Stimulated activated effector memory CD8-positive, alpha-beta T cell treated with anti-CD3 and anti-CD28 coated beads, Interleukin-12 subunit alpha, Interleukin-12 subunit beta, amount 100 ng/mL, for 72 hours (primary cell): ENCODE measurements at regions not wholly inside any gene's neighbourhood (a gene's known extent, or its start where the extent isn't known, plus 50 kb on each side); places are given as distances from the start of the nearest gene placed in this dataset.

Experiments
- ATAC-seq: fragments of 150-1000 bp; cut with Tn5 transposase; 2 replicates; pipeline ENCODE4 v1.10.0; 2021
- DNase-seq, 2 donors: peaks; one replicate each; pipeline ENCODE4 v3.0.0; 2021 to 2022; ENCODE audit warnings: low spot score in 2 of 2
- H3K27ac Mint-ChIP-seq: one replicate; pipeline ENCODE4 v1.8.0; 2022; ENCODE audit warnings: mild to moderate bottlenecking, mixed read lengths
- H3K36me3 Mint-ChIP-seq: one replicate; pipeline ENCODE4 v1.8.0; 2022; ENCODE audit warnings: mild to moderate bottlenecking, mixed read lengths
- H3K4me1 Mint-ChIP-seq: one replicate; pipeline ENCODE4 v1.8.0; 2022; ENCODE audit warnings: mixed read lengths
- H3K4me3 Mint-ChIP-seq: one replicate; pipeline ENCODE4 v1.8.0; 2022; ENCODE audit warnings: mild to moderate bottlenecking, mixed read lengths
- H3K9me3 Mint-ChIP-seq: one replicate; pipeline ENCODE4 v1.8.0; 2022; ENCODE audit warnings: mixed read lengths

DNA sequence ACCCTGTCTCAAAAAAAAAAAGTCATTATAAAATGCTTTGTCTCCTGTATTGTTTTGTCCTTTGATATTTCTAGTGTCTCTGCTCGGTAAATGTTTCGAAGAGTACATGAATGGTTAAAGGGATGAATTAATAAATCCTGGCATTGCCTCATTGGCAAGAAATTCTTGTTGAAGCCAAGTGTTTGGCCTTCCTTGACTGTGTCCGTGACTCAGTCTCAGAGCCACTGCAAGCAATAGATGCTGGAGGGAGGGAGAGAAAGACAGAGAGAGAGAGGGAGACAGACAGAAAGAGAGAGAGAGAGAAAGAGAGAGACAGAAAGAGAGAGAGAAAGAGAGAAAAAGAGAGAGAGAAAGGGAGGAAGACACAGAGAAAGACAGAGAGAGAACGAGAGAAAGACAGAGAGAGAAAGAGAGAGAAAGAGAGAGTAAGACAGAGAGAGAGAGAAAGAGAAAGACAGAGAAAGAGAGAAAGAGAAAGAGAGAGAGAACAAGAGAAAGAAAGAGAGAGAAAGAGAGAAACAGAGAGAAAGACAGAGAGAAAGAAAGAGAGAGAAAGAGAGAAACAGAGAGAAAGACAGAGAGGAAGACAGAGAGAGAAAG lies 72.5 kb upstream of the RXRA start:
- DNase-seq: no peak
- Mint-ChIP-seq H3K36me3 (no peaks in the 10 kb centered on the region), H3K4me1 (peaks cover 9% of the 10 kb centered on the region), H3K27ac (peak overlapping the region; percentile 78), H3K4me3 (no peak overlapping the region), H3K9me3 (no peaks in the 10 kb centered on the region)
- no peak for ATAC-seq

- H3K4me3 Mint-ChIP-seq: no peak overlapping the region
- no peaks in the 10 kb centered on the region for H3K9me3 Mint-ChIP-seq
- H3K4me1 Mint-ChIP-seq: peaks cover 9% of the 10 kb centered on the region
- H3K27ac Mint-ChIP-seq: no peak overlapping the region
- no peaks in the 10 kb centered on the region for H3K36me3 Mint-ChIP-seq
- ATAC-seq (no peak), DNase-seq (no peak)
Observed at GRCh38 chr9:134258332-134258731, 67.9 kb upstream of the RXRA start.

DNA sequence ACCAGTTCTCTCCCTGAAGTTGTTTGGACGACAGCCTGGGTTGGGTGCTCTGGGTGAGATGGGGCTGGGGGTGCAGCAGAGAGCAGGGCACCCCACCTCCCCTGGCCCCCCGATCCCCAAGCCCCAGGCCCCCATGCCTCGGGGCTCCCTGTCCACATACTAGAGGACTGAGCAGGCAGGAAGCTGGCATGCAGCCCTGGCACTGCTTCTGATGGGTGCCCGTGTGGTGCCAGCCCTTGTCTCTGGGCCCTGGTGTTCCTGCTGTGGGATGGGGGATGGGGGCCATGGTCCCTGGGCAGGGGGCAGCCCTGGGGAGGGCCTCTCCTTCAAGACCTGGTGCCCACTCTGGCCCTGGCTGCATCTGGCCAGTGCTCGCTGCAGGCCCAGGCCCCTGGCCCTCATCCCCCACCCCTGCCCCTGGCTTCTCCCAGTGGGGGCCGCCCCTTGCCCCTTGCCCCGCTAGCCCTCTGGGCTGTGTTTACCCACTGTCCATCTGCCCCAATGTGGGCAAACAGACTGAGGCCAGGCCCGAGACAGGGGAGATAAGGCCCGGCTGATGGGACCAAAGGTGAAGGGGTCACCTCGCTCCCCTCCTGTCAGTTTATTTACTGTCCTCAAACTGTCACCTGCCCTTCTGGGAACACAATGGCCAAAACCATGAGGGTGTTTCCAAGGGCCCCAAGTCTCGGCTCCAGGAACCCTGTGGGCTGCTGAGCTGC lies 67.3 kb upstream of the RXRA start:
- no peaks in the 10 kb centered on the region for H3K9me3 Mint-ChIP-seq
- H3K4me3 Mint-ChIP-seq: no peak overlapping the region
- peaks cover 3% of the 10 kb centered on the region for H3K4me1 Mint-ChIP-seq
- H3K27ac Mint-ChIP-seq: no peak overlapping the region
- H3K36me3 Mint-ChIP-seq: no peaks in the 10 kb centered on the region
- ATAC-seq: no peak
- DNase-seq: no peak

DNA sequence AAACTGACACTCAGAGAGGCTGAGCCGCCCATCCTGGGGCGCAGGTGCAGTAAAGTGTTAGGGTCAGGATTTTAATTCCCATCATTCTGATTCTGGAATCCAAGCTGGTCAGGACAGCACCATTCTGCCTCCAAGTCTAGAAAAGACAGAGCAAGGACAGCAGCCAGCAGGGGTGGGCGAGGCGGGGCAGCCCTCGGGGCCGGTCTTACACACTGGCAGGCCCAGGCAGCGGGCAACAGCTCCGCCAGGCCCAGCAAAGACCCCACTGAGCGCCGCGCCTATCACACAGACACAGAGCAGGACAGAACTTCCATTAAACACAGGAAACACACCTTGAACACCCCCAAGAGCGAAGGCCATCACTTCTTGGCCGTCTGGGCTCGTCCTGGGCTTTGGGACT lies 66.5 kb upstream of the RXRA start:
- H3K36me3 Mint-ChIP-seq: no peaks in the 10 kb centered on the region
- H3K4me1 Mint-ChIP-seq: no peaks in the 10 kb centered on the region
- DNase-seq (no peak), ATAC-seq (no peak)
- no peaks in the 10 kb centered on the region for H3K9me3 Mint-ChIP-seq
- H3K27ac Mint-ChIP-seq: no peak overlapping the region
- H3K4me3 Mint-ChIP-seq: no peak overlapping the region

- Mint-ChIP-seq H3K4me1 (no peaks in the 10 kb centered on the region), H3K9me3 (no peaks in the 10 kb centered on the region), H3K36me3 (no peaks in the 10 kb centered on the region), H3K4me3 (no peak overlapping the region), H3K27ac (no peak overlapping the region)
- no peak for DNase-seq
- ATAC-seq: no peak
Observed at GRCh38 chr9:134260801-134261200, 65.5 kb upstream of the RXRA start.

- Mint-ChIP-seq H3K27ac (no peak overlapping the region), H3K4me3 (no peak overlapping the region), H3K36me3 (no peaks in the 10 kb centered on the region), H3K4me1 (no peaks in the 10 kb centered on the region), H3K9me3 (no peaks in the 10 kb centered on the region)
- DNase-seq (no peak), ATAC-seq (no peak)
Observed at GRCh38 chr9:134262035-134262434, 64.2 kb upstream of the RXRA start.

DNA sequence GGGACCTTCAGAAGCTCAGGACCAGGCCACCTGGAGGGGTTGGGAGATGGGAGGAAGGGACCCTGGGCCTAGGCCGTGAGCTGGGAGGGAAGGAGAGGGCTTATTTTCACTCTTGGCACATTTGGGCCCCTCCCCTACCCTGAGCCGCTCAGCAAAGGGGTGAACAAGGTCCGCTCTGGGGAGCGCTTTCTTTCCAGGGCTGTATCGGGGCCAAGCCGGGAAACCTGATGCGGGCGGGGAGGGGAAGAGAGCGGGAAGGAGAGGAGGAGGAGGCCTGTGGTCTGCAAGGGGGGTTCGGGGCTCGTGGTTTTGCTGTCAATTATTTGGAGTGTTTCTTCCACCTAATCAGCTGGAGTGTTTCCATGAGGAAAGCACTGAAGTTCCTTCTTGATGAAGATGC lies 62.7 kb upstream of the RXRA start:
- Mint-ChIP-seq H3K4me1 (peaks cover 7% of the 10 kb centered on the region), H3K36me3 (no peaks in the 10 kb centered on the region), H3K27ac (no peak overlapping the region), H3K4me3 (no peak overlapping the region), H3K9me3 (no peaks in the 10 kb centered on the region)
- DNase-seq (no peak), ATAC-seq (no peak)

- peaks cover 7% of the 10 kb centered on the region for H3K4me1 Mint-ChIP-seq
- no peak overlapping the region for H3K27ac Mint-ChIP-seq
- no peaks in the 10 kb centered on the region for H3K9me3 Mint-ChIP-seq
- no peak for DNase-seq
- ATAC-seq: no peak
- H3K36me3 Mint-ChIP-seq: no peaks in the 10 kb centered on the region
- H3K4me3 Mint-ChIP-seq: no peak overlapping the region
Observed at GRCh38 chr9:134264169-134264568, 62.1 kb upstream of the RXRA start.

DNA sequence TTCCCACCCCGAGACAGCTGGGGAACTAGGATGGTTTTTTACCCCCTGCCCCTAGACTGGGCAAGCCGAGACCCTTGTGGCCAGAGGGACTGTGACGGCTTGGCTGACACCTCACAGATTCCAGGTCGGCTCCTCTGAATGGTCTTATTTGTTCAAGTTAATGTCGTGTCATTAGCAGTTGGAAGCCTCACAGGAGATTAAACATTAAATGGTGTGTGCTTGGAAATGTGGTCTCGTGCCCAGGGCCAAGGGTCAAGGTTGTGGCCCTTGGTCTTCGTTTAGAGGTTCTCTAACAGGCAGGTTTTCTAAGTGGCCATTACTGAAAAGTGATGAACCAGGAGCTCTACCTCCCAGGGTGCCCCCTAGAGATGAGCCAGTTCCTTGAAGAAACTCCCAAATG lies 61.2 kb upstream of the RXRA start:
- H3K36me3 Mint-ChIP-seq: no peaks in the 10 kb centered on the region
- no peak overlapping the region for H3K4me3 Mint-ChIP-seq
- H3K4me1 Mint-ChIP-seq: peaks cover 7% of the 10 kb centered on the region
- no peaks in the 10 kb centered on the region for H3K9me3 Mint-ChIP-seq
- ATAC-seq (no peak), DNase-seq (no peak)
- no peak overlapping the region for H3K27ac Mint-ChIP-seq

- Mint-ChIP-seq H3K27ac (no peak overlapping the region), H3K4me3 (no peak overlapping the region), H3K9me3 (no peaks in the 10 kb centered on the region), H3K4me1 (peaks cover 7% of the 10 kb centered on the region), H3K36me3 (no peaks in the 10 kb centered on the region)
- ATAC-seq (no peak), DNase-seq (no peak)
Observed at GRCh38 chr9:134266418-134266817, 59.8 kb upstream of the RXRA start.

- H3K27ac Mint-ChIP-seq: no peak overlapping the region
- no peaks in the 10 kb centered on the region for H3K9me3 Mint-ChIP-seq
- ATAC-seq: no peak
- no peaks in the 10 kb centered on the region for H3K36me3 Mint-ChIP-seq
- no peak for DNase-seq
- H3K4me1 Mint-ChIP-seq: peaks cover 7% of the 10 kb centered on the region
- no peak overlapping the region for H3K4me3 Mint-ChIP-seq
Observed at GRCh38 chr9:134267305-134267880, 58.9 kb upstream of the RXRA start.

DNA sequence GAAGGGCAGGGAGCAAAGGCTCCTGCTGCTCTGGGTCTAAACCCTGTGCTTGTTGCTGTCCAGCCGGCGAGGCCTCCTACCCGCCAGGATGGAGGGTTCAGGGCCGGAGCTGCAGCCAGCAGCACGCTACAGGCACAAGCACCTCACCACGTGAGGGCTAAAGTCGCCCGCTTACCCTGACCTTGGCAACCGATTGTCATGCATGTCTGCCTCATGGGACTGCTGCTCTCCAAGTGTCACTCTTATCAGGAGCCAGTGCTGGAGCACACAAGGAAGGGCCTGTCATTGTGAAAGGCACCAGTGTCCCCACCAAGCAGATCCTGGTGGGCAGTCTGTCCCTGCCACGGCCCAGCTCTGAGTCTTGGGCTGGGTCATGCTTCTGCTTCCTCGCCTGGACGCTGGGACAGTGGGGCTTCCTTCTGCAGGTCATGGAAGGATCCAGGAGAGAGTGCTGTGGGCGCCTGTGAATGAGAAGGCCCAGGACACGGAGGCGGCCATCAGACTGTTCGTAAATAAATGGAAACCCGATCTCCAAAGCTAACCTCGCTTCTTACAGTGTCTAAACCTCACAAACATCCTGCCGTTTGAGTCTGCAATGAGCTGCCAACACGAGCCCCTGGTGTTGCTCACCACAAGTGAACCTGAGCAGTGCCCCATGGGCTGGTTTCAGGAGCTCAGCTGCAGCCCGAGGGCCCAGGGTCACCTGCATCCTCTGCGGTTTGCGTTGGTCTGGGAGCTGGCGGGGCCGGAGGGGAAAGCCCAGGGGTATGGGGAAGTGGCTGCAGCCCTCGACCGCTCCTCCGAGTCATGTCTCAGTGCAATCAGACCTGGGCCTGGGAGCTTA lies 58.2 kb upstream of the RXRA start:
- Mint-ChIP-seq H3K9me3 (no peaks in the 10 kb centered on the region), H3K36me3 (no peaks in the 10 kb centered on the region), H3K4me1 (peaks cover 7% of the 10 kb centered on the region), H3K27ac (no peak overlapping the region), H3K4me3 (no peak overlapping the region)
- DNase-seq (no peak), ATAC-seq (peak; percentile 45)

- no peak for DNase-seq
- peaks cover 7% of the 10 kb centered on the region for H3K4me1 Mint-ChIP-seq
- no peaks in the 10 kb centered on the region for H3K9me3 Mint-ChIP-seq
- H3K27ac Mint-ChIP-seq: no peak overlapping the region
- ATAC-seq: no peak
- H3K36me3 Mint-ChIP-seq: no peaks in the 10 kb centered on the region
- H3K4me3 Mint-ChIP-seq: no peak overlapping the region
Observed at GRCh38 chr9:134268747-134269146, 57.5 kb upstream of the RXRA start.

- no peak overlapping the region for H3K4me3 Mint-ChIP-seq
- no peak for ATAC-seq
- H3K9me3 Mint-ChIP-seq: no peaks in the 10 kb centered on the region
- DNase-seq: no peak
- H3K27ac Mint-ChIP-seq: no peak overlapping the region
- H3K36me3 Mint-ChIP-seq: no peaks in the 10 kb centered on the region
- peaks cover 7% of the 10 kb centered on the region for H3K4me1 Mint-ChIP-seq
Observed at GRCh38 chr9:134271338-134272301, 54.6 kb upstream of the RXRA start.
